Loucy (cell line): ENCODE measurements at regions not wholly inside any gene's neighbourhood (a gene's known extent, or its start where the extent isn't known, plus 50 kb on each side); places are given as distances from the start of the nearest gene placed in this dataset.

Experiments
- CTCF ChIP-seq: fragments of 200-600 bp; sonication (generic); conservative IDR thresholded peaks from 2 replicates; pipeline ENCODE4 v1.5.1; 2014; ENCODE audit warnings: mild to moderate bottlenecking, antibody characterized with exemption, low read length
- EZH2phosphoT487 ChIP-seq: fragments of 200-600 bp; IDR thresholded peaks from 2 replicates; pipeline ENCODE4 v1.6.1; 2018; ENCODE audit warnings: antibody characterized with exemption, mild to moderate bottlenecking, moderate library complexity, borderline replicate concordance

- TF ChIP-seq CTCF (no peak), EZH2phosphoT487 (no peak)
These were observed 56.2 kb upstream of the FTMT start for GRCh38 chr5:121795511-121795910.
